OCI-LY1 (cell line): ENCODE measurements at regions not wholly inside any gene's neighbourhood (a gene's known extent, or its start where the extent isn't known, plus 50 kb on each side); places are given as distances from the start of the nearest gene placed in this dataset.

Experiments
- EZH2 ChIP-seq: fragments of 200-600 bp; sonication (generic), shearing (Covaris generic); IDR thresholded peaks from 2 replicates; pipeline ENCODE4 v1.8.0; 2017; ENCODE audit warnings: borderline replicate concordance, mixed run types, mild to moderate bottlenecking, antibody characterized with exemption, low read length, moderate library complexity, mixed read lengths
- TF ChIP-seq, protein P1 (sequence below): fragments of 200-600 bp; sonication (generic), shearing (Covaris generic); IDR thresholded peaks from 2 replicates; pipeline ENCODE4 v1.5.1; 2017; ENCODE audit warnings: mild to moderate bottlenecking, antibody characterized with exemption, low read length, moderate library complexity, mixed read lengths

DNA sequence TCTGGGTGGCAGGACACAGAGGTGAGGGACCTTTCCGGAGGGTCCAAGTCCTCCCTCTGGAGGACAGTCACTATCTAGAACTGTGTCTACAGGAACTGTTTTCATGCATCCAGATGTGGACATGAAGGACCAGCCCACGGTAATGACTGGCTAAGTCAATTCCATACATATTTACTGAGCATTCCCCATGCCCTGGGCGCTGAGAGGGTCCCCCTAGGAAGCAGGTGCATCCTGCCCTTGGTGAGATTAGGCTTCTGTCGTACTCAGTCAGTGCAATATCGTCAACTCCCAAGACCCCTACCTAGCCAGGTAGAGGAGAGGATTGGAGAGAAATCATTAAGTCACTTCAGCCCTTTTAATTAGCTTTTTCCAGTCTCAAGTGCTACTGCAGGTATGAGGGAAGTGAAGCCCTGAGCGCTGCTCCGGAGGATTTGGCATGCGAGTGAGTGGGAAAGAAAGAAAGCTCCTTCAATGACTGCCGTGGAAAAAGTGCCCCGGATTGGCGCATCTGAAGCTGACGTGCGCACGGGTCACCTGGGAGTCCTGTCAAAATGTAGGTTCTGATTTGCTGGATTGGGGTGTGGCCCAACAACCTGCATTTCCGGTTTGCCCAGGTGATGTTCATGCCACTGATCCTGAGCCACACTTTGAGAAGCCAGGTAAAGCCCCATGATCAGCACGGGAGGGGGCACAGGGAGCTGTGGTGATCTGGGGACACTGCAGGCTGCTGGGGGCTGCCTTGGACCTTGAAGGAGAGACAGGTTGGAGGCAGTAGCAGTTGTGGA is 367.4 kb upstream of the TNRC6C start:
- TF ChIP-seq, protein P1, sequence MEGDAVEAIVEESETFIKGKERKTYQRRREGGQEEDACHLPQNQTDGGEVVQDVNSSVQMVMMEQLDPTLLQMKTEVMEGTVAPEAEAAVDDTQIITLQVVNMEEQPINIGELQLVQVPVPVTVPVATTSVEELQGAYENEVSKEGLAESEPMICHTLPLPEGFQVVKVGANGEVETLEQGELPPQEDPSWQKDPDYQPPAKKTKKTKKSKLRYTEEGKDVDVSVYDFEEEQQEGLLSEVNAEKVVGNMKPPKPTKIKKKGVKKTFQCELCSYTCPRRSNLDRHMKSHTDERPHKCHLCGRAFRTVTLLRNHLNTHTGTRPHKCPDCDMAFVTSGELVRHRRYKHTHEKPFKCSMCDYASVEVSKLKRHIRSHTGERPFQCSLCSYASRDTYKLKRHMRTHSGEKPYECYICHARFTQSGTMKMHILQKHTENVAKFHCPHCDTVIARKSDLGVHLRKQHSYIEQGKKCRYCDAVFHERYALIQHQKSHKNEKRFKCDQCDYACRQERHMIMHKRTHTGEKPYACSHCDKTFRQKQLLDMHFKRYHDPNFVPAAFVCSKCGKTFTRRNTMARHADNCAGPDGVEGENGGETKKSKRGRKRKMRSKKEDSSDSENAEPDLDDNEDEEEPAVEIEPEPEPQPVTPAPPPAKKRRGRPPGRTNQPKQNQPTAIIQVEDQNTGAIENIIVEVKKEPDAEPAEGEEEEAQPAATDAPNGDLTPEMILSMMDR = no peak
- TF ChIP-seq EZH2 = no peak
